ENCODE measurements at regions not wholly inside any gene's neighbourhood (a gene's known extent, or its start where the extent isn't known, plus 50 kb on each side); places are given as distances from the start of the nearest gene placed in this dataset.
"Not testable (repeated sequence)": the region's sequence is repeated elsewhere in the genome, so short reads cannot be mapped to it uniquely, and the experiment has no call there.

DNA sequence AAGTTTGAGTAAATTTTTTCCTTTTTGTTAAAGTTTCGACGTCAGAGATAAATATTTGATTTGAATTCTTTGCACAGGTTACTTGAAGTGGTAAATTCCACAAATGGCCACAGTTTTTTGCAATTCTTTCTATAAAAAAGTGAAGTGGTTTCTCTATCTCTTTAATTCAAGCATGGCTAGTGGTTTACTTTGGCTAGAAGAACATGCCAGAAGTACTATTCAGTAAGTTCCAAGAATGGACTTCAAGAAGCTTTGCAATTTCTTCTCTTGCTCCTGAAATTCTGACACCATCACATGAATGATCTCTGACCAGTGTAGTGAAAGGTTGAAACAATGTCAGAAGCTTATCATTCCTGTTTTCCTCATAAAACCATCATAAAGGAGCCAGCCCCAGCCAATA lies 55.7 kb upstream of the RNPC3 start:
- DNase-seq (ENCODE audit: low spot score) = no peak

DNA sequence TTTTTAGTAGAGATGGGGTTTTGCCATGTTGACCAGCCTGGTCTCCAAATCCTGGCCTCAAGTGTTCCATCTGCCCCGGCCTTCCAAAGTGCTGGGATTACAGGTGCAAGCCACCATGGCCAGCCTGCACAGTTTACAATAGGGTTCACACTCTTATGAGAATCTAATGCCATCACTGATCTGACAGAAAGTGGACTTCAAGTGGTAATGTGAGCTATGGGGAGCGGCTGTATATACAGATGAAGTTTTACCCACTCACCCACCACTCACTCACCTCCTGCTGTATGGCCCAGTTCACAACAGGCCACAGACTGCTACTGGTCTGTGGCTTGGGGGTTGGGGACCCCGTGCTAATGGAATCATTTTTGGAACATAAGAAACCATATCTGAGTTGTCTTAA lies 58.4 kb upstream of the RNPC3 start:
- no peak for DNase-seq (ENCODE audit: low spot score)

DNA sequence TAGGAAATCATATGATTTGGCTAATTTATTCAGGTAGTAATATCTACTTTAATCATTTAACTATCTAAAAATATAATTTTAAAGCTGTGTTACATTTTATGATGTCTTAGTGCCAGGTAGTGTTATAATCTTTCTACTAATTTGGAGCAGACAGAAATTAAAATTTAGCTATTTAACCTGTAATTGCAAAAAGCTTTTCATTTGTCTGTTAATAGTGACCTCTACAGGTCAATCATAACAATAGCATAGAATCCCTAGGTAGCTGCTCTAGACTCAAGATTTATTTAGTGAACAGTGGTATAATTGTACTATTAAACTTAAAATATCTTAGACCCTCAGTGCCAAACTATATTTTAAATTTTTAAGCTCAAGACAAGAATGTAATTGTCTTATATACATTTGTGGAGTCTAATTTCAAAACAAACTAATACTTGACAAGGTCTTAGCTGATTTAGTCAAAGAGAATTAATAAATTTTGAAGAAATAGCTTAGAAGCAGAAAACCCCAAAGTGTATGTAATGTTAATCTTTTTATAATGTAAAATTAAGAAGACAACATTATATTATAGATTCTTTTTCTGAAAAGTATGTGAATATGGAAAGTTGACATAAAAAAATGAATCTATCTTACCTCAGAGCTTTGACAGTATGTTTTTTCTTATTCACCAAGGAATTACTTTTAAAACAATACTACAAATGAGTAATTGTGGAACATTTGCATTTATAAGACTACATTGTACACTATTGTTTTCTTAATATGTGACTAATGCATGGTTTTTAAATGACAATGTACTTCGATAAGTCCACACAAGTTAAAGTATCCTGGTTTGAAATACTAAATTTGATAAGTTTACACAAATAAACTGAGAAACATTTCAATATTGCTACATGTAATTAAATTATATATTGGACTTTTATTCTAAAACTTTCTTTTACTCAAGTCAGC lies 64.1 kb upstream of the RNPC3 start:
- DNase-seq (ENCODE audit: low spot score) = peak; percentile 5

DNA sequence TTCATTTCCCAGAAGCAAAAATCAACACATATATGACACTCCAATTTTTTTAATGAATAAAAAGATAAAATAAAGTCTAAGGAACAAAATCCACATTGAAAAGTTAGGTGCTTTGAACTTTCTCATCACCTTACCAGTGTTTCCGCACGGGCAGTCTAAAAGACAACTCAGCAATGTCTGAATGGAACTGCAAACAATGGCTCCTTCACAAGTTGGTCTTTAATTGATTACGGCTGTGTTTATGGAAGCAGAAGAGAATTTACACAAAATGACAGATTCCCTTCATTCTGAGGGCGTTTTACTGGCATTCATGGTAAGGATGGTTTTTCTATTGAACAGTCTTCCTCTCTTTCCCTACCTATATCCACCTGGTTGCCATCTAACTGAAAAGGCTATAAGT lies 65.0 kb upstream of the RNPC3 start:
- no peak for DNase-seq (ENCODE audit: low spot score)

DNA sequence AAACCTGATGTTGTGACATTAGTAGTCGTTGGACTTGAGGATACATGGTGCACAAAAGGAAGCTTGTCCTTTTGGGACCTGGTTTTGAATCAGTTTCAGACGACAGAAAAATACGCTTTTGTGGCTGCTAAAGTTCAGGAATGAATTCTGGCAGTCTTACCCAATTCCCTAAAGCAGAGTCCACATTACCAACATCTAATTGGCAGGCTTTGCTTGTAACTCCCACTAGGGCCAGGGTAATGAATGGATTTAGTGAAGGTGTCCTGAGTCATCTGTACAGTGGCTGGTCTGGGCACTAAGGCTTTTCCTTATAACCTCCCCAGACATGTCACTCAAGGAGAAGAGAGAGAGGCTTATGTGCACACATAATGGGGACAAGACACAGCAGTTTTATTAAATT lies 66.2 kb upstream of the RNPC3 start:
- no peak for DNase-seq (ENCODE audit: low spot score)

DNA sequence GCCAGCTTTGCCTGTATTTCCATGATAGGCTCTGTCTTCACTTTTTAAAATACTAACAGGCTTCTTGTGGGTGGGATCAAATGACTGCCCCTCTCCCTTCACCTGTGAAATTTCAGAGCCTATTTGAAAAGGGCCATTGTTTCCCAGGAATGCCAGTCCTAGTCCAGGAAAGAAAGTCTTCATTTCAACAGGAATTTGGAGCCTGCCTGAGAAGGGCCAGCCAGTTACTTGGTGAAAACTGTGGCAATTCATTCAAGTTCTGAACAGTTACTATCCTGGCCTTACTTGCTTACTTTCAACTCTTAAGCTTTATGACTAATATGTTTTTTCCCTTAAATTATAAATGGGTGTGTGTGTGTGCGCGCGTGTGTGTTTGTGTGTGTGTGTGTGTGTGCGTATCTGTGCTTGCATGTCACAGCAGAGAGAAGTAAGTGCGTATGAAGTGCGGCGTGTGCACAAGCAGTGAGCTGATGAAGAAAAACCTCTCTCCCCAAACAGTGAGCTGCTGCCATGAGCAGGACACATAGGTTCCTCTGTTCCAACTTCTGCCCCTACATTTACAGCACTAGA lies 67.5 kb upstream of the RNPC3 start:
- no peak for DNase-seq (ENCODE audit: low spot score)

DNA sequence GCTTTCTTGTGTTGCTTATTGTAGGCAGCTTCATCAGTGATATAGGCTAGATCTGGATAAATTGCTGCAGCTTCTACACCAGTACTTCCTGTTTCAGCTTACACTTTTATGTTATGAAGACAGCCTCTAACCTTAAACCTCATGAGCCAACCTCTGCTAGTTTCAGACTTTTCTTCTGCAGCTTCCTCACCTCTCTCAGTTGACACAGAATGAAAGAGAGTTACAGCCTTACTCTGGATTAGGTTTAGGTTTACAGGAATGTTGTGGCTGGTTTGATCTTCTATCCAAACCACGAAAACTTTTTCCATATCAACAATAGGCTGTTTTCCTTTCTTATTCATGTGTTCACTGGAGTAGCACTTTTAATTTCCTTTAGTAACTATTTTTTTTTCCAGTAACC lies 76.9 kb upstream of the RNPC3 start:
- DNase-seq (ENCODE audit: low spot score) = no peak

DNA sequence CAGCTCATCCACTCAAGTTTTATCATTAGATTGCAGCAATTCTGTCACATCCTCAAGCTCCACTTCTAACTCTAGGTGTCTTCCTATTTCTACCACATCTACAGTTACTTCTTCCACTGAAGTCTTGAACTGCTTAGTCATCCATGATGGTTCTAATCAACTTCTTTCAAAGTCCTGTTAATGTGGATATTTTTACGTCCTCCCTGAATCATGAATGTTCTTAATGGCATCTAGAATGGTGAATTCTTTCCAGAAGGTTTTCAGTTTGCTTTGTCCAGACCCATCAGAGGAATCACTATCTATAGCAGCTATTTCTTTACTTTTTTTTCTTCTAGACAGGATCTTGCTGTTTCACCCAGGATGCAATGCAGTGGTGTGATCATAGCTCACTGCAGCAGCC lies 78.0 kb upstream of the RNPC3 start:
- no peak for DNase-seq (ENCODE audit: low spot score)

DNA sequence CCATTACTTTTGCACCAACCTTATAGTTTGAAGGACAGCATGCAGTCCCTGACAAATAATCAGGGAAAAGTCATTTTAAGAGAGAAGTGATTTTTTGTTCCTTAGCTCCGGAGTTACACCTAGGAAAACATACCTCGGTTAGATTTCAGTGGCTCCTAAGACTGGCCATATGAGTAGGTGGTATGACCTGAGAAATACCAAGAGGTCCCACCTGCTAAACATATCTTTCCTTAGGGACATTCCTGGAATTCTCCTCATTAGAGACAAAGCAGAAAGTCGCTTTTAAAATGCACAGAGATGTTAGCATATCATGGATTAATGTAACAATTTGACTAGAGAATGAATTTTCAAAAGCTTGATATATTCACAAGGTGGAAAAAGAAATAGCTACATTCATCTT lies 84.2 kb upstream of the RNPC3 start:
- no peak for DNase-seq (ENCODE audit: low spot score)

DNA sequence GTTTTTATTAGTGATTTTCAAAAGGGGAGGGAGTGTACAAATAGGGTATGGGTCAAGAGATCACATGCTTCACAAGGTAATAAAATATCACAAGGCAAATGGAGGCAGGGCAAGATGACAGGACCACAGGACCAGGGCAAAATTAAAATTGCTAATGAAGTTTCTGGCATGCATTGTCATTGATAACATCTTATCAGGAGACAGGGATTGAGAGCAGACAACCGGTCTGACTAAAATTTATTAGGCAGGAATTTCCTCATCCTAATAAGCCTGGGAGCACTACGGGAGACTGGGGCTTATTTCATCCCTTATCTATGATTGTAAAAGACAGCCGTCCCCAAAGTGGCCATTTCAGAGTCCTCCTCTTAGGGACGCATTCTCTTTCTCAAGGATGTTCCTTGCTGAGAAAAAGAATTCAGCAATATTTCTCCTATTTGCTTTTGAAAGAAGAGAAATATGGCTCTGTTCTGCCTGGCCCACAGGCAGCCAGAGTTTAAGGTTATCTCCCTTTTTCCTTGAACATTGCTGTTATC lies 88.9 kb upstream of the RNPC3 start:
- DNase-seq (ENCODE audit: low spot score) = not testable (repeated sequence)

DNA sequence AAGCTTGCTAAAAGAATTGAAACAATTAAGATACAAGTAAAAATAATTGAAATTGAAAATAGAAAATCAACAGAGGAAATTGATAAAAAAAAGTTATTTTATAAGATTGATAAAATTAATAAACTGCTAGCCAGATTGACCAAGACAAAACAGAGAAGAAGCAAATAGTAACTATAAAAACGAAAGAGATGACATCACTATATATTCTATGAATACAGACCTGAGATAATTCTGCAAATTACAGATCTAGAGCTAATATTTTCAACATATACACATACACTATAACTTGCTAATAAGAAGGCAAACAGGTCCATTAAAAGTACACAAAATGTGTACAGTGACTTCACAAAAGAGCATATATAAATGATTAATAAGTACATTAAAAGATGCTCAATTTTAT lies 90.1 kb upstream of the RNPC3 start:
- DNase-seq (ENCODE audit: low spot score) = no peak

DNA sequence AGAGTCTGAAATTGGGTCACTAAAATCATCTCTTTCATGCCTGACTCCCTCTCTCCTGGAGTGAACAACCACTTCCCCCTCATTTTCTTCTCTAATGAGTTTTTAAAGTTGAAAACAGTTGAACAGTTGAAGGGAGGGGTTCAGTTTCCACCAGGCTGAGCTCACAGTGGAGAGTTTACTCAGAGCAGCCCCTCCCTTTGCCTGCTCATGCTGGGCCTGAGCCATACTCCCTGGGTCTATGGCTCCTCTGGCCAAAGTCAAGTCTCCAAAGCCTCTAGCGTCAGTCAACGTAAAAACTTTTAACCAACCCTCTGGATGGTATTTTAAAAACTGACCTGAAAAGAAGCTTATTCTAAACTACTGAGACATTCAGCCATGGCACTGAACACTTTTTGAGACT lies 100.8 kb upstream of the RNPC3 start:
- DNase-seq (ENCODE audit: low spot score) = no peak

DNA sequence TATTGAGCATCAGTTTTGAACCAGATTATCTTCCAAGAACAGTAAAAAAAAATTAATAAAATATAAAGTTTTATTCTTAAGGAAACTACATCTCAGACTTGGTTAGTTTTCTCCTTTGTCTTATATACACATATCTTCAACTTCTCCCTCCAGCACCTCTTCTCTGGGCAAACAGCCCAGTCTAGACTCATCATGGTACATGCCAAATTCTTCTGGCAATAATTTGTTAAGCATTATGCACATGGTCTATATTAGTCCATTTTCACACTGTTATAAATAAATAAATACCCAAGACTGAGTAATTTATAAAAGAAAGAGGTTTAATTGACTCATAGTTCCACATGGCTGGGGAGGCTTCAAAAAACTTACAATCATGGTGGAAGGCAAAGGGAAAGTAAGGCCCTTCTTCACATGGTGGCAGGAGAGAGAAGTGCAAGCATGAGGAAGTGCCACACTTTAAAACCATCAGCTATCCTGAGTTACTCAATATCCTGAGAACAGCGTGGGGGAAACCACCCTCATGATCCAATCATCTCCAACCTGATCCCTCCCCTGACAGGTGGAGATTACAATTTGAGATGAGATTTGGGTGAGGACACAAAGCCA lies 108.7 kb upstream of the RNPC3 start:
- no peak for DNase-seq (ENCODE audit: low spot score)

DNA sequence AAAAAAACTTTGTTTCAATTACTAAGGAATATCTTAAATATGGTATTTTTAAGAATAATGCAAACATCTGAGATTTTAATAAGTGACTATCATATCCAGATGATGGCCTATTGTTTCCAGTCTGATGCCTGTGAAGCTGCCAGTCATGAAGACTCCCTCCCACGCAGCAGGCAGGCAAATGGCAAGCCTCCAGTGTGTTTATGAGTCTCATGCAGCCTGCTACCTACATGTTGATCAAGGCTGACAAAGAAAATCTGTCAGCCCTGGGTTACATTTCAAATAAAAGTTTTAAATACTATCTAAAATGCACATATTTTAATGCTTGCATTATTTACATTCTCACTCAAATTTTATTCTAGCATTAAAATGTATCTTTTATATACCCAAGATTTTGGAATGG lies 137.6 kb upstream of the RNPC3 start:
- no peak for DNase-seq (ENCODE audit: low spot score)

DNA sequence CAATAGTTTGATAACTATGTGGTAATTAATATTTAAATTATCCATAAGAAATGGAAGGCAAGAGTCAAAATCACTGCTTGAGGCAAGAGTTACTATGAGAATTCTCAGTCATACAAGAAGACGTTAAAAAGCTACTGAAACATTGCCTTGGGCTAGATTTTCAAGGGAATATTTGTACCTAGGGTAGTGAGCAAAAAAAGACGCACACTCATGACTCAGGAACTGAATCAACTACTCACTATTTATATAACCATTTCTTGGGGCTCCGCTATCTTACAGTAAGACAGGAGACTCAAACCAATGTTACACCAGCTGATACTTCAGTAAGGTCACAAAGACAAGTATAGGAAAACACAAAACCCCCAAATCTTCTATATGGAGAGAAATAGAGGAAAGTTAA lies 151.5 kb upstream of the RNPC3 start:
- no peak for DNase-seq (ENCODE audit: low spot score)

DNA sequence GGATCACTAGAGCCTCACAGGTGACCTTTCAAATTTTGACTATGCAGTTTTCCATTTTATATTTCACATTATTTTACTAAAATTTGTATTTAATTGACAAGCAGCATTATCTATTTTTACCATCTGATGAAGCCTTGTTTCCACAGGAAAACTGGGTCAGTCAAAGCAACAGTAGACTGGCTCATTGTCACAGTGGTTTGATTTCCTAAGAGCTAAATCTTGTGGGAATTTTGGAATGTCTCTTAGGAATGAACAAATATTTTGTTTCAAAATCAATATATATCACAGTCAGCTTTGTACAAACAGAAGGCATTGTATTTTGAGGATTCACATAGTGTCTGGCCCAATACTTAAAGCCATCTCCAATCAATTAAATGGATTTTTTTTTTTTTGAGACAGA lies 152.6 kb upstream of the RNPC3 start:
- DNase-seq (ENCODE audit: low spot score) = no peak

DNA sequence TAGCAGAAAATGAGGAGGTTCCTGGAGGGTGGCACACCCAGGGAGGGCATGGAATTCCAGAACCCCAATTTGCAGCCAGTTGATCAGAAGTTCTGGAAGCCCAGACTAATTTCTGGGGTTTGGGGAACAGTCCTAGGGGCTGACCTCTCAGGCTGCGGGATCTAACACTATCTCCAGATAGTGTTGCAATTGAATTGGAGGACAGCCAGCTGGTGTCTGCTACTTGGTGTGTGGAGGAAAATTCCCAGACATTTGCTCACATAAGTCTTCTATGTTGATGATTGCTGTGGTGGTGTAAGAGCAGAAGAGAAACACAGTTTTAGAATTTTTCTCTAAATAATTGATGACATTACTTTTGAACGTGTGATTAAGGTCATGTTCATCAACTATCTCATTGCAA lies 154.3 kb upstream of the RNPC3 start:
- no peak for DNase-seq (ENCODE audit: low spot score)

DNA sequence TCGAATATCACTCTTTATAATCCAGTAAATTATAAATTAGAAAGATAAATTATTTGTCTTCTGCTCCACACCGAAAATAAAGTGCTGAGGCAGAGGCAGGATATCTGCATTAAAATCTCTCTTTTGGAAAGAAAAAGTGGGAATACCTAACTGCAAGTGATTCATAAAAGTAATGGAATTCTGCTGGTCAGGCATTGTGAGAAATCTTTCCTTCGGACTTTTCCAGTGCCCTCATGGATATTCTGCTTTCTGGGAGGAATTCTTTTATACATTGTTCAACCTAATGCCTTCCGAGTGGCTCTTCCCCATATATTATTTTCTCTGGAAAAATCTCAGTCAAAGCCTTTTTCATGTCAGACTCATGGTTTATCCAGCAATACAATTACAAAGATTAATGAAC lies 158.3 kb upstream of the RNPC3 start:
- DNase-seq (ENCODE audit: low spot score) = no peak

DNA sequence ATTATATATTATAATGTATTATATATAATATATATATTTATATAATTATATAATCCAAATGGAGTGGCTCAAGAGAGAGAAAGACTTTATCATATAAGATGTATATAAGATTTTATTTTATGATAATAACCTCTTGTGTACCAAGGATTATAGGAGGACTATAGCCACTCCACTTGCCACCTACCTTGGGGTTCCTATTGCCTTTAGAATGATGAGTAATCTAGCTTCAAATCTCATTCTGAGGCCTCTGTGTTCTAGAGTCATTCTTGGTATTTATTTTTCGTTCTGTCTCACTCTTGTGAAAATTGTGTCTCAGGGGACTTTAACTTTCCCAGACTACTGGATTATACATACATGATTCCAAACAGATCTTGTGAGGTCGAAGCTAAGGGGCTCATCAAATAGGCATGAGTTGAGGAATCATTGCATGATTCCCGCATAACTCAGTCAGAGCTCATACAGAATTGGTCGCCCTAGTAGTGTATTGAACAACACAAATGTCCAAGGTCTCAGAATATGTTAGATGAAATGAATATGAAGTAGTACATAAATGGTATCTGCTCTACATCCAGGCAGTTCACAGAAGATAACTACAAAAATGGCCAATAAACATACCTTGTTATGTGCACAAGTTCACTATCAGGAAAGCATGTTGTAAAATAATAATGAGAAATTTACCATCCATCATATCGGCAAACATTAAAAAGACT lies 159.5 kb upstream of the RNPC3 start:
- no peak for DNase-seq (ENCODE audit: low spot score)

DNA sequence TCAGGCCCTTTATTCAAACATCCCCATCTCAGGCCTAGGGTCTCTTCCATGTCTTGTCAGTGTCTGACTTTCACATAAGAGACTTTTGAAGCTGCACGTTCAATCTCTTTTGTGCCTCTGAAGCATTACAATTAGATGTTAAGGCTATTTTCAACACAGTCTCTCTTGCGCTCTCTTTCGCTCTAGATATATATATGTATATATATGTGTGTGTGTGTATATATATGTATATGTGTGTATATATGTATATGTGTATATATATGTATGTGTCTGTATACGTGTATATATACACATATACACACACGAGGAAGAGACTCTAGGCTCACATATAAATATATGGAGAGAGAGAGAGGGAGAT lies 162.5 kb upstream of the RNPC3 start:
- no peak for DNase-seq (ENCODE audit: low spot score)

DNA sequence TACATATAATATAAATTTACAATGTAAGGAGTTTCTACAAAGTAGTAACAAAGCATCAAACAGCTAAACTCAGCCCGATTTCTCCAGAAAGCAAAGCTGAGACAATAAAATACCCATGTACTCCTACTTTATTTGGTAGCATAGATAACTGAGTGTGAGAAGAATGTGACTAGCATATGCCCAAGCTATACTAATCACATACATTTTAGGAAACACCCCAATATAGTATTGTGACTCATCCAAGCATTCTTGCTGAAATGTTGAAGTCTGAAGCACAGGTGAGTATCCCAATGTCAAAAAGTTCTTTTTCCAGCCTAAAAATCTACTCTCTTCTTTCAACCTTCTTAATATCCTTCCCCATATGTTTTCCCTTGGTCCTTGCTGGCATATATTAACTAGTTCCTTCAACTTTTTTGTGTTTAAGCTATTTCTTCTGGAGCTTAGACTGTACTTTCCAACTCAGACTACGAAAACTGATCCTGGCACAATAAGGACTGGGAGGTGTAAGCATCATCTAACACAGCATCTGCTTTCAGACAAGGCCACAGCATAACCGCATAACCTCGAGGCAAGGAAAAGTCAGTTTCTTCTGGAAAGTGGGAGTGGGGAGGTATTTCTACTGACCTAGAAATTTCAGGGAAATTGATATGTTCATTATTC lies 163.0 kb upstream of the RNPC3 start:
- DNase-seq (ENCODE audit: low spot score) = no peak

DNA sequence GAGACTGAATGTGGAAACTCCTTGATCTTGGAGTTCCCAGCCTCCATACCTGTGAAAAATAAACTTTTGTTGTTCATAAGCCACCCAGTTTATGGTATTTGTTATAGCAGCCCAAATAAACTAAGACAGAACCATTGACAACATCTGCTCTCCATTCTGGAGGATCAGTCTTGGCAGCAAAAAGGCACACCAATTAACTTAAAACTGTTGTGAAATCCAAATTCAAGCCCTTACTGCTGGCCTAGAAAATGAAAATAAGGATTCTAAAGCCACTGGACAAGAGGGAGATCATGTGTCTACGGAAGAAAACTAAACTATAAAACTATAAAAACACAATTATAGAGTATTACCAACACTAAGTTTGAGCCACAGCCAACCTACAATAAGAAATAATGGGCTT lies 172.1 kb upstream of the RNPC3 start:
- no peak for DNase-seq (ENCODE audit: low spot score)

All from HuH-7.5 (cell line).